ENCODE measurements at regions not wholly inside any gene's neighbourhood (a gene's known extent, or its start where the extent isn't known, plus 50 kb on each side); places are given as distances from the start of the nearest gene placed in this dataset.
"Not testable (repeated sequence)": the region's sequence is repeated elsewhere in the genome, so short reads cannot be mapped to it uniquely, and the experiment has no call there.

DNA sequence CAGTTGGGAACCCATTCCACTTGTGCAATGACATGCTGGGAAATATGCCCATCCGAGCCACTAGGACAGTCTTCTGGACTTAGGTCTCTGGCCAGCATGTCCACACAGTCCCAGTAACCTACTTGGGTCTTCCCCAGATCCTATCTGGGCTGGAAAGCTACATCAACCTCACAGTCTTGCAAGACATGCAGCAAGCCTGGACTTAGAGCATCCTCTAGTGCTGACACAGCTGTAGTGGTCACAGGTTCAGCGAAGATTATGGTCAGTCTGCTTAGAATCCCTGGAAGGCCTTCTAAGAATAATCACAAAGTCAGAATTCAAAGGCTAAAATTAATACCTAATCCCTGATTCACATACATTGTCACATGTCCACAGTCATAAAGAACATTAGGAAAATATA is 842.7 kb downstream of the STPG2 start:
- DNase-seq, result no peak

- no peak for DNase-seq
Observed at GRCh38 chr4:97305351-97305750, 837.9 kb downstream of the STPG2 start.

- no peak for DNase-seq
Observed at GRCh38 chr4:97309121-97309520, 834.2 kb downstream of the STPG2 start.

GRCh38 chr4:97317201-97317600 is 826.1 kb downstream of the STPG2 start:
- DNase-seq, result no peak

GRCh38 chr4:97317671-97318070 is 825.6 kb downstream of the STPG2 start:
- no peak for DNase-seq

DNA sequence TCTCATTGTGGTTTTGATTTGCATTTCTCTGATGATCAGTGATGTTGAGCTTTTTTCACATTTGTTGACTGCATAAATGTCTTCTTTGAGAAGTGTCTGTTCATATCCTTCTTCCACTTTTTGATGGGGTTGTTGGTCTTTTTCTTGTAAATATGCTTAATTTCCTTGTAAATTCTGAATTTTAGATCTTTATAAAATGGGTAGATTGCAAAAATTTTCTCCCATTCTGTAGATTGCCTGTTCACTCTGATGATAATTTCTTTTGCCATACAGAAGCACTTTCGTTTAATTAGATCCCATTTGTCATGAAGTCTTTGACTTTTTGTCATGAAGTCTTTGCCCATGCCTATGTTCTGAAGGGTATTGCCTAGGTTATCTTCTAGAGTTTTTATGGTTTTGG is 817.5 kb downstream of the STPG2 start:
- not testable (repeated sequence) for DNase-seq

DNA sequence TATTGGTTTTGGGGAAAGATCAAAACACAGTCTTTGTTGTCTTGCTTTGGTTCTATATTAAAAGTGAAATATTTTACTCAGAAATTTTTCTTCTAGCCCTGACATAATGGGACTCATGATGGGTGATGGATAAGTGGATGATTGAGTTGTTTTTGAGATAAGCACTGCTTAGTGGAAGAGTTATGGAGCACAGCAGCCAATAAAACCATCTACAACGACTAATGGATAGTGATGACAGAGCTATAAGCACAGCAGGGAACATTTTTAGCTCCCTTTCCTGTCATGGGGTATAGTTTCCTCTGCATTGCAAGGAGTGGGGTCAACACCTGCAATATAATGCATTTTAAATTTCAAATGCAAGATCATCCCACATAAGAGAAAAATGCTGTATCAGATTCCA is 812.4 kb downstream of the STPG2 start:
- no peak for DNase-seq

GRCh38 chr4:97334348-97334747 is 808.9 kb downstream of the STPG2 start:
- DNase-seq, result no peak

DNA sequence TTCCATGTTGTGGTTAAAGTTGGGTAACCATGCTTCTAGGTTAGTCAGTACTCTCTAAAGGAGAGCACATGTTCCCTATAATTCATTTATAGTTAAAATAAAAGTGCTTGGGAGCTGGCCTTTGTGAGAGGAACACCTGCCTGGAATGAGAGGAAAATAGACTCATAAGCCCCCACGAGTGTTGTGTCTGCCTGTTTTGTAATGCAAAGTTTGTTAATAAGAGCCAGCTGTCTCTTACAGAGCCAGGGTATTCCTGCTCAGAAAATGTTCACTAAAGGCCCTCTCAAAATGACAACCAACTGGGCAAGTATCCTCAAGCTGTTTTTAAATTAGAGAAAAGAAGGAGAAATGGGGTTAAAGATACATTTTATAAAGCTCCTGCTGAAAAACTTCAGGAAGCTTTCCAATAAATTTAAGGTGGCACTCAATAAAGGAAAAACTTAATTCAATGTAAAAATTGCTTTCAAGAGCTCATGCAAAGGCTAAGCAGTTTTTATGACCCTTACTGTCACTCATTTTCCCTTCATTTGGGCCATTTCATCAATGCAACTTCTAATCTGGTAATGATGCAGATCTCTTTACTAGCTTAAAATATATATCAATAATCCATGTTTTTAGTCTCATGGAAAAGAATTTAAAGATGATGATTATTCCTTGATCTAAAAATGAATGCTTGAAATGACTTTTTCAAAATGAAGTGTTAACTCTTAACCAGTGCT is 793.6 kb downstream of the STPG2 start:
- DNase-seq, result no peak

DNA sequence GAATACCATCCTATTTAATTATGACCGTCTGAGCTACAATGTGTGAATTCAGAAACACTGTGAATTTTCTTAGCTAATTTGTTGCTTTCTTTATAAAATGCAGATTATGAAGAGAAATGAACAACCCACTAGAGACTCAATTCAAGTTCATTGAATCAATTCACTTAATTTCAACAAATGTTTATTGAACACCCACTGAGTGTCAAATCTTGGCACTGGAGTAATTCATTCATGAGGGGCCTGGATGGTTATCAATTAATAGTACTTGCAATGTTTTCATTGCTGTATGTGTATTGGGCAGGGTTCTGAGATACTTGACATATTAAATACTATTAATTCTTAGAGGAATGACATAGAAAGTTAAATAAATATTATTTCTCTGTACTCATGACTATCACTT is 789.4 kb downstream of the STPG2 start:
- no peak for DNase-seq

GRCh38 chr4:97359826-97360225 is 783.5 kb downstream of the STPG2 start:
- DNase-seq, result no peak

GRCh38 chr4:97360733-97361132 is 782.5 kb downstream of the STPG2 start:
- no peak for DNase-seq

GRCh38 chr4:97367878-97368277 is 775.4 kb downstream of the STPG2 start:
- no peak for DNase-seq

GRCh38 chr4:97370568-97370967 is 772.7 kb downstream of the STPG2 start:
- DNase-seq, result no peak

DNA sequence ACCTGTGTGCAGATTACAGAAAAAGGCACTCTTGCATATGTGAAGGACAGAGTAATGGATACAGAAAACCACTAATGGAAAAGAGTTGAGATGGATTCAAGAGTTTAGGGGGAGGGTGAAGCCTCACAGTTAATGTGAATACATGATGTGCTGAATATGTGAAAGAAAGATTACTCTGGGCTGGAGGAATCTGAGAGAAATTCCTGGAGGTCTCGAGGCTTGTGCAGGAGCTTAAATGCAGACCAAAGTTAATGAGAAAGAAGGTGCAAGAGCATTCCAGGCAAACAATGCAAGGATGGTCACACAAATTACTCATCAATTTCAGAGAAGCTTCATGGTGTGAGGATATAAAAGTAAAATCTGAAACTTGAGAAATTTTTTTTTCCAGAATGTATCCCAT is 768.8 kb downstream of the STPG2 start:
- DNase-seq, result no peak

DNA sequence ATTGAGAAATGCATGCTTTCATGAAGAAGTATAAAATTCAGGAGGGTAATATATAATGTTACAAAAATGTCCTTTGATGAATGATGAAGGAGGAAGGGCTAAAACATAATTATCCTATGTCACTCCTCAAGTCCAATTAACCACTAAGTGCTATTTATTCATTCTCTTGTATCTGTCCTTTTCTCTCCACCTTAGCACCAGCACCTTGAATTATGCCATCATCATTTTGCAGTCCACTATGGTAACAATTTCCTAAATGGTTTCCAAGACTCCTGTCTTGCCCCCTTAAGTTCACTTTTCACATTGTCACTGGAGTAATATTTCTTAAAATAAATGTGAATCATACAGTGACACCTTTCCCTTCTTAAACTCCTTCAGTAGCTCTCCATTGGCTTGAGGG is 756.3 kb downstream of the STPG2 start:
- DNase-seq, result no peak

DNA sequence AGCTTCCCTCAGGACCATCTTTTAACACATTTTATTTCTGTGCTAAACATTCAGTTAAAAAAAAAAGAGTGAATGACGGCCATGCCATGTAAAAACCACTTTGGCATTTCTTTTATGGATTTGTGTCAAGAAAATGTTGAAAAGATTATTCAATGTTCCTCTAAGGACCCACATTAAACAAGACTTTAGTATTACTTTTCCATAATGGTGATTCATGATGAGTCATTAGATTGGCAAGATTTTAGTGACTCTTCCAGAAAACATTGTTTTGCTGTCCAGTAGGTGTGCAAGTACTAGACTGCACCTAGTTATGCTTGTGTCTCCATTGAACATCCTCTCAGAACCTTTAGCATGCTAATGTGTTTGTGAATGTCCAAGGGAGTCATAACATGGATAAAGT is 748.6 kb downstream of the STPG2 start:
- no peak for DNase-seq

GRCh38 chr4:97396097-97396496 is 747.2 kb downstream of the STPG2 start:
- DNase-seq, result no peak

- no peak for DNase-seq
Observed at GRCh38 chr4:97396605-97397004, 746.7 kb downstream of the STPG2 start.

DNA sequence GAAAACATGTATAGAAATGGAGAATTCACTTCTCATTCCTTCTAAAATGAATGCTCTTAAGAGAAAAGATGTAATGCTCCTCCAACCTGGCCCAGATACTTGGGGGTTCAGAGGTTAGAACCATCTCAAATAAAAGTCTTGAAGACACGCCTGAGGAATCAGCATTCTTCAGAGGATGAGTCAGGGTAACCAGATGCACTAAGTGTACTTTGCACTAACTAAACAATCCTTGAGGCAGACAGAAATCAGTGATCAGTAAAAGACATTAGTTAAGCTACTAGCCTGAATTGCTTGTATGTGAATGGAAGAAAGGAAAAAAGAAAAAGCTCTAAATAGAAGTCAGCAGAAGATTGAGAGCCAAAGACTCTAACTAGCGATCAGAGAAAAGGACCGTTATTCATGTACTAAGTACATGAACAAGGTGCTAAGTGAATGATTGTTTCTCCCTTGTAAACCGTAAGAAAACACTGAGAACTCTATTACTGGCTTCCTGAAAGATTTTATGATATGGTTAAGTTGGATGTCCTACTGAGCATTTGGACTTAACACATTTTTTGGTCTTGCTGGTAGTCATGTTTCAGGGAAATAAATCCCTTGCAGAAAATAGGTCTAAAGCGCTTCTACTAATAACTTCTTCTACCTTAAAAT is 738.3 kb downstream of the STPG2 start:
- no peak for DNase-seq

- no peak for DNase-seq
Observed at GRCh38 chr4:97411356-97411755, 731.9 kb downstream of the STPG2 start.

DNA sequence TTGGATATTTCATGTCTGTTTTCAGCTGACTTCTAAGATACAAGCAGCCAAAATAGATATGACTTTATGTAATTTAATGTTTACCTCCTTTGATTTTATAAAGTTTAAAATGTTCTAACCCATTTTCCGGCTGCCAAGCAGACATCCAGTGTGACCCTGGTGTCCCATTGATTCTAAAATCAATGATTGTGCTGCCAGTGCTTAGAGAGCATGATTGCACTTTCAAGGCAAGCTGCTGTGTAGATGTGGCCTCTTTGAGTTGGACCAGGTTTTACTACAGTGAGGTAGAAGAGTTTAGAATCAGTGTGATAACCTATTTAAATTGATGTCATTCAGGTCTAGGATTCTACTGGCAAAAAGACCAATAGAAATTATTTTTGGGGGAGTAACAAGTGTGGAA is 730.9 kb downstream of the STPG2 start:
- no peak for DNase-seq

GRCh38 chr4:97414161-97414560 is 729.1 kb downstream of the STPG2 start:
- no peak for DNase-seq

- no peak for DNase-seq
Observed at GRCh38 chr4:97432551-97432950, 710.7 kb downstream of the STPG2 start.
